Thyroid gland (tissue), 4 donors: ENCODE measurements at regions not wholly inside any gene's neighbourhood (a gene's known extent, or its start where the extent isn't known, plus 50 kb on each side); places are given as distances from the start of the nearest gene placed in this dataset.

Experiments
- DNase-seq, 2 donors: peaks; one replicate each; pipeline ENCODE4 v3.0.0-alpha.2; 2019
- H3K27ac ChIP-seq, 3 donors: fragments of 200-600 bp; sonication (generic); 1 replicate in 2 of 3; 2 replicates in 1 of 3; pipeline ENCODE4 v1.5.1; 2016 to 2019; ENCODE audit warnings: mild to moderate bottlenecking in 1 of 3, moderate library complexity in 1 of 3
- H3K27me3 ChIP-seq: fragments of 200-600 bp; sonication (generic); one replicate; pipeline ENCODE4 v1.5.1; 2019
- H3K36me3 ChIP-seq, 2 donors: fragments of 200-600 bp; sonication (generic); one replicate each; pipeline ENCODE4 v1.5.1; 2016 to 2019
- H3K4me1 ChIP-seq, 2 donors: fragments of 200-600 bp; sonication (generic); one replicate each; pipeline ENCODE4 v1.5.1; 2017 to 2019
- H3K4me3 ChIP-seq, 3 donors: fragments of 200-600 bp; sonication (generic); replicated peaks in 1 of 3; 1 replicate in 2 of 3; 2 replicates in 1 of 3; pipeline ENCODE4 v1.5.1; 2016; ENCODE audit warnings: mild to moderate bottlenecking in 1 of 3
- H3K9me3 ChIP-seq: fragments of 200-600 bp; sonication (generic); one replicate; pipeline ENCODE4 v1.5.1; 2017
- CTCF ChIP-seq, 6 experiments: fragments of 200-600 bp in 3 of 6; fragments of 450-650 bp in 3 of 6; sonication (generic) in 3 of 6; IDR thresholded peaks; one replicate each; pipeline ENCODE4 v1.5.1; 2016 to 2019; ENCODE audit warnings: antibody characterized with exemption in 6 of 6, mild to moderate bottlenecking in 2 of 6, inconsistent platforms in 1 of 6, moderate library complexity in 1 of 6
- POLR2A ChIP-seq, 2 donors: fragments of 450-650 bp; IDR thresholded peaks; one replicate each; pipeline ENCODE4 v1.6.1; 2017; ENCODE audit warnings: antibody characterized with exemption in 2 of 2, mild to moderate bottlenecking in 2 of 2, moderate library complexity in 1 of 2
- WGBS, 2 donors: methylation state at CpG; one replicate each; pipeline ENCODE4 v1.1.5; 2017; 5-methylcytosine and 5-hydroxymethylcytosine counted together
- intact Hi-C: fragments of 100-400 bp; cut with DNase I; formaldehyde crosslinking; loops from one replicate; pipeline ENCODE4 v1.15.1; 2023

- H3K36me3 ChIP-seq = no peaks in the 10 kb centered on the region
- TF ChIP-seq POLR2A (IDR thresholded peaks at IDR 0.05) = no peak
- no peak for TF ChIP-seq CTCF (IDR thresholded peaks at IDR 0.05)
- no peak overlapping the region for H3K4me3 ChIP-seq
- H3K27me3 ChIP-seq = no peaks in the 10 kb centered on the region
- WGBS, 2 donors = 56 to 77% methylated on average over 3 of the region's 3 CpGs
- no peaks in the 10 kb centered on the region for H3K9me3 ChIP-seq
- H3K27ac ChIP-seq = no peak overlapping the region
- no peaks in the 10 kb centered on the region for H3K4me1 ChIP-seq
- intact Hi-C loops = no loop called here
- DNase-seq = no peak
Measured at GRCh38 chr6:50927800-50928199, 109.1 kb downstream of the TFAP2B start.

GRCh38 chr6:50929323-50929722 is 110.7 kb downstream of the TFAP2B start:
- 59 to 60% methylated on average over 3 of the region's 3 CpGs for WGBS, 2 donors
- H3K27me3 ChIP-seq = no peaks in the 10 kb centered on the region
- H3K36me3 ChIP-seq = no peaks in the 10 kb centered on the region
- no peak for TF ChIP-seq POLR2A (IDR thresholded peaks at IDR 0.05)
- TF ChIP-seq CTCF (IDR thresholded peaks at IDR 0.05) = no peak
- no peak overlapping the region for H3K27ac ChIP-seq
- H3K4me3 ChIP-seq = no peak overlapping the region
- H3K9me3 ChIP-seq = no peaks in the 10 kb centered on the region
- H3K4me1 ChIP-seq = no peaks in the 10 kb centered on the region
- DNase-seq = no peak
- intact Hi-C loops = no loop called here

- no peak for DNase-seq
- TF ChIP-seq POLR2A (IDR thresholded peaks at IDR 0.05) (no peak), CTCF (IDR thresholded peaks at IDR 0.05) (no peak)
- no peak overlapping the region for H3K27ac ChIP-seq
Measured at GRCh38 chr6:50935442-50935841, 116.8 kb downstream of the TFAP2B start.

GRCh38 chr6:50936277-50936681 is 117.6 kb downstream of the TFAP2B start:
- 4 to 6% methylated on average over 1 of the region's 1 CpG for WGBS, 2 donors
- Histone ChIP-seq H3K27ac (no peak overlapping the region), H3K4me3 (no peak overlapping the region), H3K27me3 (no peaks in the 10 kb centered on the region), H3K36me3 (no peaks in the 10 kb centered on the region), H3K4me1 (no peaks in the 10 kb centered on the region), H3K9me3 (no peaks in the 10 kb centered on the region)
- intact Hi-C loops = no loop called here
- TF ChIP-seq POLR2A (IDR thresholded peaks at IDR 0.05) (no peak), CTCF (IDR thresholded peaks at IDR 0.05) (no peak)
- no peak for DNase-seq

More at GRCh38 chr6:50935442-50935841, 116.8 kb downstream of the TFAP2B start:
- Histone ChIP-seq H3K9me3 (no peaks in the 10 kb centered on the region), H3K4me3 (no peak overlapping the region), H3K36me3 (no peaks in the 10 kb centered on the region), H3K4me1 (no peaks in the 10 kb centered on the region), H3K27me3 (no peaks in the 10 kb centered on the region)
- intact Hi-C loops = no loop called here

GRCh38 chr6:50939931-50940330 is 121.3 kb downstream of the TFAP2B start:
- no peaks in the 10 kb centered on the region for H3K4me1 ChIP-seq
- no peak overlapping the region for H3K27ac ChIP-seq
- H3K9me3 ChIP-seq = no peaks in the 10 kb centered on the region
- WGBS, 2 donors = 75 to 94% methylated on average over 1 of the region's 1 CpG
- no peak for TF ChIP-seq POLR2A (IDR thresholded peaks at IDR 0.05)
- no peak for TF ChIP-seq CTCF (IDR thresholded peaks at IDR 0.05)
- H3K4me3 ChIP-seq = no peak overlapping the region
- DNase-seq = no peak
- no peaks in the 10 kb centered on the region for H3K36me3 ChIP-seq
- intact Hi-C loops = no loop called here
- no peaks in the 10 kb centered on the region for H3K27me3 ChIP-seq
